Mesendoderm (in vitro differentiated cells): ENCODE measurements at regions not wholly inside any gene's neighbourhood (a gene's known extent, or its start where the extent isn't known, plus 50 kb on each side); places are given as distances from the start of the nearest gene placed in this dataset.

Experiments
- DNase-seq: peaks from one replicate; pipeline ENCODE4 v3.0.0; 2013
- H2AK5ac ChIP-seq: 2 replicates; pipeline ENCODE4 v1.6.1; 2013; ENCODE audit warnings: low read length, inconsistent platforms
- H2BK120ac ChIP-seq: 2 replicates; pipeline ENCODE4 v1.6.1; 2013; ENCODE audit warnings: low read depth, mild to moderate bottlenecking, low read length, moderate library complexity, mixed read lengths
- H2BK15ac ChIP-seq: replicated peaks from 2 replicates; pipeline ENCODE4 v1.6.1; 2013; ENCODE audit warnings: low read depth, mild to moderate bottlenecking, moderate library complexity
- H2BK5ac ChIP-seq: 2 replicates; pipeline ENCODE4 v1.6.1; 2013; ENCODE audit warnings: low read length, inconsistent platforms
- H3K18ac ChIP-seq: 2 replicates; pipeline ENCODE4 v1.6.1; 2013; ENCODE audit warnings: mild to moderate bottlenecking, low read length, mixed read lengths
- H3K23ac ChIP-seq: one replicate; pipeline ENCODE4 v1.6.1; 2013; ENCODE audit warnings: low read length
- H3K27ac ChIP-seq: 2 replicates; pipeline ENCODE4 v1.5.1; 2013; ENCODE audit warnings: low read depth, mild to moderate bottlenecking, inconsistent platforms, low read length, moderate library complexity
- H3K27me3 ChIP-seq: 2 replicates; pipeline ENCODE4 v1.6.1; 2013; ENCODE audit warnings: low read length, control low read depth, mild to moderate bottlenecking, inconsistent platforms; ENCODE audit not compliant: insufficient read depth, poor library complexity
- H3K36me3 ChIP-seq: 2 replicates; pipeline ENCODE4 v1.6.1; 2013; ENCODE audit warnings: low read length, inconsistent platforms; ENCODE audit not compliant: control insufficient read depth, insufficient read depth
- H3K4ac ChIP-seq: one replicate; pipeline ENCODE4 v1.6.1; 2013; ENCODE audit warnings: low read depth, mild to moderate bottlenecking, low read length, moderate library complexity
- H3K4me1 ChIP-seq: 2 replicates; pipeline ENCODE4 v1.6.1; 2013; ENCODE audit warnings: low read depth, low read length, inconsistent platforms; ENCODE audit not compliant: control insufficient read depth
- H3K4me2 ChIP-seq: 2 replicates; pipeline ENCODE4 v1.6.1; 2013; ENCODE audit warnings: low read length
- H3K4me3 ChIP-seq: 2 replicates; pipeline ENCODE4 v1.5.1; 2013; ENCODE audit warnings: mild to moderate bottlenecking, low read length
- H3K56ac ChIP-seq: one replicate; pipeline ENCODE4 v1.6.1; 2013; ENCODE audit warnings: low read length
- H3K79me1 ChIP-seq: 2 replicates; pipeline ENCODE4 v1.6.1; 2013; ENCODE audit warnings: low read length, inconsistent platforms
- H3K79me2 ChIP-seq: 2 replicates; pipeline ENCODE4 v1.6.1; 2013; ENCODE audit warnings: mild to moderate bottlenecking, low read length; ENCODE audit not compliant: control insufficient read depth, insufficient read depth
- H3K9ac ChIP-seq: 2 replicates; pipeline ENCODE4 v1.6.1; 2013; ENCODE audit warnings: low read length, inconsistent platforms
- H4K5ac ChIP-seq: one replicate; pipeline ENCODE4 v1.6.1; 2013; ENCODE audit warnings: low read length
- H4K8ac ChIP-seq: one replicate; pipeline ENCODE4 v1.6.1; 2013; ENCODE audit warnings: low read depth, mild to moderate bottlenecking, control low read depth, low read length, moderate library complexity
- WGBS: extraction: QIAGEN DNeasy Blood & Tissue Kit; methylation state at CpG from one replicate; pipeline ENCODE4 v1.1.7; 2013; ENCODE audit warnings: low lambda C conversion rate, missing lambda C conversion rate; ENCODE audit not compliant: insufficient coverage; ENCODE audit errors: extremely low coverage; 5-methylcytosine and 5-hydroxymethylcytosine counted together

DNA sequence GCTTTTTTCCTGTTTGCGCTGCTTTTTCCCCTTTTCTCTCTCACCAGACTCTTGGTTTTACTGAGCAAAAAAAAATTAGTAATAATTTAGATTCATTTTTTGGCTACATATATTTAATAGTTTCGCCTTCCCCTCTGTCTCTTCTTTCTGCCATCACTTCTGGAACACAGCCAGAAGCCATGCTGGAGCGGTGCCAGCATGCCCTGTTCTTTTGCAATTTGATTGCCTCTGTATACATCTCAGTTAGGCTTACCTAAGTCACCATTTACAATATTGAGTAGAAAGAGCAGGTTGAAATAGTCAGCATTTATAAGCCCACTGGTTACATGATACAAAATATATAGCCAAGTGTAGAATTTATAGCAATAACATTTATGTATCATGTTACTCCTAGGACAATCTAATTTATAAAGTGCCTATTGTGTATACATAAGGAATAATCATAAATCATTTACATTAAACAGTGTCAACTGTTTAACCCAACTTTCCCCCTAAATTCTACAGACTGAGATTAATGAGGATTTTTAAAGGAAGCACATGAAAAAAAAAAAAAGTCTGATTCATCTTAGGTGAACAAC, 413.8 kb upstream of the SOX5 start:
- Histone ChIP-seq H2AK5ac (no peak overlapping the region), H3K27ac (no peak overlapping the region), H2BK120ac (no peak overlapping the region), H4K8ac (no peak overlapping the region), H3K56ac (no peak overlapping the region), H3K4me2 (no peak overlapping the region), H4K5ac (no peak overlapping the region), H3K4me3 (no peak overlapping the region), H3K79me1 (no peaks in the 10 kb centered on the region), H3K27me3 (no peaks in the 10 kb centered on the region), H3K18ac (no peak overlapping the region), H2BK5ac (no peak overlapping the region), H3K4ac (no peak overlapping the region), H3K36me3 (no peaks in the 10 kb centered on the region), H3K9ac (no peak overlapping the region), H3K79me2 (no peaks in the 10 kb centered on the region), H3K23ac (no peak overlapping the region), H2BK15ac (no peak overlapping the region), H3K4me1 (no peaks in the 10 kb centered on the region)
- WGBS = no CpG with 5 or more reads among the region's 3 CpGs
- no peak for DNase-seq

DNA sequence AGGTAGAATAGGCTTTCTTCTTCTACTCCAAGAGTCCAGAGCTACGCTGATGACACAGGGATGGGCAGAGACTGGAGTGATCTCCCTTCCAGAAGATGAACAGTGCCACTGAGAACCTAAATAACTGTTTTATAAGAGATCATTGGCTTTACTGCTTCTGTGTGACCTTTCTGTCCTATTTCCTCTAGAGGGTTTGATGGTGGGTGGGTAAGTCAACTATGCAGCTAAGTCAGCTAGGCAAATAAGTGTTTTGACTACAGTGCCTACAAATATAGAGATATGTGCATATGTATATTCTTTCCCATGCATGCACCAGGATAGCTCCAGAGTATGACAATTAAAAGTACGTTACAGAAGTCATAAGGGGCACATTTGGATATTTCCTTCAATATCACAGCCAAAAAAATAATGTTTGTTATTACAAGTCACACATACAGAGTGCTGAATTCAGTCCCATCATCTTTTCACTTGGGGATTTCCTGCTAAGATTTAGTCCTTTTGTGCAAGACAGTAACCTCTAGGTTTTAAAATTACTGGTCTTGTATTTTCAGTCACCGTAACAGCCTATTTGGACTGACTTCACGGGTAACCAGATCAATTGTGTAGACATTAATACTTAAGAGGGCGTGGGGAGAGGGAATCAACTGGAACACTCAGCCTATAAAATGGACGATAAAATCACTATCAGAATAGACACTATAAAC, 412.6 kb upstream of the SOX5 start:
- no peak overlapping the region for H2BK15ac ChIP-seq
- H2BK120ac ChIP-seq = no peak overlapping the region
- H3K23ac ChIP-seq = no peak overlapping the region
- no peak overlapping the region for H3K4me2 ChIP-seq
- no peaks in the 10 kb centered on the region for H3K79me2 ChIP-seq
- H3K4ac ChIP-seq = no peak overlapping the region
- H3K79me1 ChIP-seq = no peaks in the 10 kb centered on the region
- no peaks in the 10 kb centered on the region for H3K27me3 ChIP-seq
- H2AK5ac ChIP-seq = no peak overlapping the region
- no peak overlapping the region for H3K56ac ChIP-seq
- WGBS = no CpG with 5 or more reads among the region's 6 CpGs
- H3K4me1 ChIP-seq = no peaks in the 10 kb centered on the region
- H2BK5ac ChIP-seq = no peak overlapping the region
- H4K8ac ChIP-seq = no peak overlapping the region
- no peak overlapping the region for H3K18ac ChIP-seq
- no peak overlapping the region for H3K27ac ChIP-seq
- no peaks in the 10 kb centered on the region for H3K36me3 ChIP-seq
- H3K4me3 ChIP-seq = no peak overlapping the region
- H4K5ac ChIP-seq = no peak overlapping the region
- no peak for DNase-seq
- H3K9ac ChIP-seq = no peak overlapping the region

DNA sequence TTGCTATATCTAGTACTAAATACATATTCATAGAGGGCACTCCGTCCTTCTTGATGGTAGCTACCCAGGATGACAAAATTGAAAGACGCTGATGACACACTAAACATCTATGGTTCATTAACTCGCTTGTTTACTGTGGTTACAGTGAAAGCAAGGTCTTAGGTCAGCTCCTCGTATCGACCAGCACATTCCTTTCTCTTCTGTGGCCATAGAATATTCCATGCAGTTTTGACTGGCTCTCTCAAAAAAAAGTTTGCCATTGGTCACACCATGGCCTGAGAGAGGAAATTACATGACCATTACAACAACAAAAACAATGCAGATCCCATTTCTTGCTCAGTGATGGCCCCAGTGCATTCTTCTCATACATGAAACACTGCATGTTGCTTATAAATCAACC, 411.4 kb upstream of the SOX5 start:
- H3K18ac ChIP-seq = no peak overlapping the region
- DNase-seq = peak; percentile 32
- H3K27ac ChIP-seq = no peak overlapping the region

DNA sequence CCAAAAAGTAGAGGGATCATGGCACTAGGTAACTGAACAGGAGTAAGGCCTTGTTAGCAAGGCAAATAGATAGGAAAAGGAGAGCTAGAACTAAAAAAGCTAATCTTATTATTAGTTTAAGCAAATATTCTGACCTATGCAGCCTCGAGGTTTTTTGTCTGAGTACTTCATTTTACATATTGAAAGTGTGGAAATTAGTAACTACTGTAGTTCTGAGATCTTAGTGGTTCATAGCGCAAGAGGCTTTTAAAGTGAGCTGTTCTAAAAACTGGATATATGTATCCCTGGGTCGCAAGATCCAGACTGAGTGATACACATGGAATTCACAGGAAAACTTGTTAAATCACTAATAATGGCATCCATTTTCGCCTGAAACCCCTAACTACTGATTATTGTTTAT, 411.0 kb upstream of the SOX5 start:
- no peak overlapping the region for H3K23ac ChIP-seq
- no peak overlapping the region for H3K4ac ChIP-seq
- H3K79me2 ChIP-seq = no peaks in the 10 kb centered on the region
- no peaks in the 10 kb centered on the region for H3K27me3 ChIP-seq
- H3K4me3 ChIP-seq = no peak overlapping the region
- no peak overlapping the region for H4K8ac ChIP-seq
- H2BK15ac ChIP-seq = no peak overlapping the region
- no peak overlapping the region for H3K4me2 ChIP-seq
- no peak overlapping the region for H3K56ac ChIP-seq
- no peaks in the 10 kb centered on the region for H3K79me1 ChIP-seq
- no CpG with 5 or more reads among the region's 4 CpGs for WGBS
- no peak overlapping the region for H4K5ac ChIP-seq
- no peak overlapping the region for H3K18ac ChIP-seq
- H3K27ac ChIP-seq = no peak overlapping the region
- no peak overlapping the region for H2BK5ac ChIP-seq
- no peak overlapping the region for H2BK120ac ChIP-seq
- H3K4me1 ChIP-seq = no peaks in the 10 kb centered on the region
- no peak overlapping the region for H3K9ac ChIP-seq
- no peak overlapping the region for H2AK5ac ChIP-seq
- no peaks in the 10 kb centered on the region for H3K36me3 ChIP-seq
- DNase-seq = no peak

More for the DNA sequence above, 411.4 kb upstream of the SOX5 start:
- no peak overlapping the region for H3K23ac ChIP-seq
- H4K8ac ChIP-seq = no peak overlapping the region
- no peak overlapping the region for H3K9ac ChIP-seq
- no peak overlapping the region for H2AK5ac ChIP-seq
- no peaks in the 10 kb centered on the region for H3K36me3 ChIP-seq
- H3K4me2 ChIP-seq = no peak overlapping the region
- no peak overlapping the region for H3K4me3 ChIP-seq
- H4K5ac ChIP-seq = no peak overlapping the region
- no peaks in the 10 kb centered on the region for H3K27me3 ChIP-seq
- H3K56ac ChIP-seq = no peak overlapping the region
- H2BK5ac ChIP-seq = no peak overlapping the region
- H3K4me1 ChIP-seq = no peaks in the 10 kb centered on the region
- H2BK120ac ChIP-seq = no peak overlapping the region
- H3K79me2 ChIP-seq = no peaks in the 10 kb centered on the region
- no peak overlapping the region for H3K4ac ChIP-seq
- H3K79me1 ChIP-seq = no peaks in the 10 kb centered on the region
- no CpG with 5 or more reads among the region's 5 CpGs for WGBS
- no peak overlapping the region for H2BK15ac ChIP-seq

DNA sequence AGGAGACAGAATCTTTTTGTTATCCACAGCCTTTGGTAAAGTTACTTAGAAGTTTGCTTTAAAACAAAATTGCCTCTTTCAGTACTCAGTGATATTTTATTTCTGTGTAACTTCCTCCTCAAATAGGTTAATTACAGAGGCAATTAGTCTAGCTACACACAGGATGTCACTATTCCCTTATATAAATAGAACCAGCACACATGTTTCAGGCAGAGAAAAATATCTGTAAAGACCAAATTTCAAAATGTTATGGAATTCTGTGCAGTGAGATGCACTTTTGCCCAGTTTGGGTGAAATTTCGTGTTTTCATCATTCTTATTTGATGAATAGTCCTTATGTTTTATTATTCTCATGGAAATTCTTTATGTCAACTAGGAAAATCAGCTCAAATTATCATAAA, 410.6 kb upstream of the SOX5 start:
- H4K8ac ChIP-seq = no peak overlapping the region
- no peak overlapping the region for H3K27ac ChIP-seq
- no peaks in the 10 kb centered on the region for H3K79me1 ChIP-seq
- H3K9ac ChIP-seq = no peak overlapping the region
- H3K36me3 ChIP-seq = no peaks in the 10 kb centered on the region
- H3K4me1 ChIP-seq = no peaks in the 10 kb centered on the region
- no peaks in the 10 kb centered on the region for H3K79me2 ChIP-seq
- DNase-seq = no peak
- H3K4me2 ChIP-seq = no peak overlapping the region
- H2BK5ac ChIP-seq = no peak overlapping the region
- no peak overlapping the region for H4K5ac ChIP-seq
- no peak overlapping the region for H3K4me3 ChIP-seq
- H3K4ac ChIP-seq = no peak overlapping the region
- H2AK5ac ChIP-seq = no peak overlapping the region
- no peaks in the 10 kb centered on the region for H3K27me3 ChIP-seq
- no peak overlapping the region for H3K56ac ChIP-seq
- no peak overlapping the region for H3K18ac ChIP-seq
- no peak overlapping the region for H3K23ac ChIP-seq
- H2BK120ac ChIP-seq = no peak overlapping the region
- WGBS = no CpG with 5 or more reads among the region's 1 CpG
- no peak overlapping the region for H2BK15ac ChIP-seq

DNA sequence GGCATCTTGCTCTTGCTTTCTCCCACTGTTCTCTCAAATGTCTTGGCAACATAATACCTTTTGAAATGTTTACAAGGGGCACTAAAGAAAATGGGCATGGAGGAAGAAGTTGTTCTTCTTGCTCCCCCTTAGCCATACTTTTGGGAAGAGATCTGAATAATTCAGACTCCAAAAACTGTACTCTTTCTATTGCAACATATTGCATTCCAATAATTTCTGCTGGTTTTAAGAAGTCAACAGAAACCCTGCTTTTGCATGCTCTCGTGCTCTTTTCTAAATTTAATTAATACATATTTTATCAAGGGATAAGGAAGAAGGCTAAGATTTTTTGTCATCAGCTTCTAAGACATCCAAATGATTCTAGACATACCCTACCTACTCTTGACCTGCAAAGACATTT, 409.9 kb upstream of the SOX5 start:
- no peak overlapping the region for H4K8ac ChIP-seq
- H3K4ac ChIP-seq = no peak overlapping the region
- H4K5ac ChIP-seq = no peak overlapping the region
- no peaks in the 10 kb centered on the region for H3K79me2 ChIP-seq
- no peaks in the 10 kb centered on the region for H3K4me1 ChIP-seq
- no CpG with 5 or more reads among the region's 1 CpG for WGBS
- H3K27ac ChIP-seq = no peak overlapping the region
- H3K56ac ChIP-seq = no peak overlapping the region
- no peak overlapping the region for H2BK120ac ChIP-seq
- H2AK5ac ChIP-seq = no peak overlapping the region
- H3K79me1 ChIP-seq = no peaks in the 10 kb centered on the region
- H3K27me3 ChIP-seq = no peaks in the 10 kb centered on the region
- H3K36me3 ChIP-seq = no peaks in the 10 kb centered on the region
- no peak overlapping the region for H3K23ac ChIP-seq
- no peak overlapping the region for H2BK15ac ChIP-seq
- no peak overlapping the region for H2BK5ac ChIP-seq
- no peak for DNase-seq
- no peak overlapping the region for H3K18ac ChIP-seq
- H3K4me3 ChIP-seq = no peak overlapping the region
- no peak overlapping the region for H3K9ac ChIP-seq
- H3K4me2 ChIP-seq = no peak overlapping the region
